WTC11 (cell line): ENCODE measurements at regions not wholly inside any gene's neighbourhood (a gene's known extent, or its start where the extent isn't known, plus 50 kb on each side); places are given as distances from the start of the nearest gene placed in this dataset.
A peak's percentile ranks its signal among the peaks of the same experiment; 100 is the strongest.

Source experiments
- ATAC-seq: fragments of 200-7000 bp; cut with Tn5 transposase; 2 replicates; pipeline ENCODE4 v1.10.0; 2021; ENCODE audit warnings: mild to moderate bottlenecking, moderate library complexity
- CTCF ChIA-PET: fragments of 300-600 bp; sonication (Branson Sonifier 250); formaldehyde crosslinking; loops from one replicate; lab custom pipeline; 2021; ENCODE audit warnings: antibody characterized with exemption; lab: Charles Lee
- POLR2A ChIA-PET: fragments of 350-600 bp; sonication (Branson Sonifier 250); formaldehyde crosslinking; loops from one replicate; lab custom pipeline; 2021; ENCODE audit warnings: antibody characterized with exemption; lab: Charles Lee
- DNase-seq: peaks from one replicate; pipeline ENCODE4 v3.0.0; 2021; ENCODE audit warnings: low spot score
- H3K27ac Mint-ChIP-seq: 2 replicates; pipeline ENCODE4 v1.8.0; 2021; ENCODE audit warnings: mixed read lengths
- H3K27me3 Mint-ChIP-seq: 2 replicates; pipeline ENCODE4 v1.8.0; 2021; ENCODE audit warnings: low read depth, mild to moderate bottlenecking, moderate library complexity, mixed read lengths
- H3K36me3 Mint-ChIP-seq: 2 replicates; pipeline ENCODE4 v1.8.0; 2021; ENCODE audit warnings: mixed read lengths
- H3K4me1 Mint-ChIP-seq: 2 replicates; pipeline ENCODE4 v1.8.0; 2022; ENCODE audit warnings: mixed read lengths
- H3K4me3 Mint-ChIP-seq: 2 replicates; pipeline ENCODE4 v1.8.0; 2021; ENCODE audit warnings: mild to moderate bottlenecking, moderate library complexity, mixed read lengths
- H3K9me3 Mint-ChIP-seq: 2 replicates; pipeline ENCODE4 v1.8.0; 2021; ENCODE audit warnings: mixed read lengths
- CDX4 ChIP-seq: fragments of 250-450 bp; sonication (Bioruptor Pico); IDR thresholded peaks from 2 replicates; pipeline ENCODE4 v1.9.0; 2021; ENCODE audit warnings: moderate library complexity, mild to moderate bottlenecking, inconsistent platforms, borderline replicate concordance
- E2F5 ChIP-seq: sonication (generic); formaldehyde crosslinking; IDR thresholded peaks from 2 replicates; pipeline ENCODE4 v1.8.1; 2022; ENCODE audit warnings: mild to moderate bottlenecking, moderate library complexity, missing genetic modification reagents
- ESRRA ChIP-seq: sonication (generic); formaldehyde crosslinking; IDR thresholded peaks from 2 replicates; pipeline ENCODE4 v1.8.1; 2022; ENCODE audit warnings: mild to moderate bottlenecking, missing genetic modification reagents, borderline replicate concordance
- ETV6 ChIP-seq: sonication (generic); formaldehyde crosslinking; IDR thresholded peaks from 2 replicates; pipeline ENCODE4 v1.8.1; 2022; ENCODE audit warnings: mild to moderate bottlenecking, missing genetic modification reagents
- FOXK1 ChIP-seq: sonication (generic); formaldehyde crosslinking; IDR thresholded peaks from 2 replicates; pipeline ENCODE4 v1.8.0; 2022; ENCODE audit warnings: mild to moderate bottlenecking, moderate library complexity, missing genetic modification reagents
- JAZF1 ChIP-seq: fragments of 250-450 bp; sonication (Bioruptor Pico); IDR thresholded peaks from 2 replicates; pipeline ENCODE4 v1.9.0; 2021; ENCODE audit warnings: moderate library complexity, mild to moderate bottlenecking, inconsistent platforms
- NFYB ChIP-seq: sonication (generic); formaldehyde crosslinking; conservative IDR thresholded peaks from 2 replicates; pipeline ENCODE4 v1.8.0; 2022; ENCODE audit warnings: low read depth, missing genetic modification reagents
- OVOL2 ChIP-seq: fragments of 250-450 bp; sonication (Bioruptor Pico); IDR thresholded peaks from 2 replicates; pipeline ENCODE4 v1.9.0; 2021; ENCODE audit warnings: mild to moderate bottlenecking, borderline replicate concordance
- SMAD4 ChIP-seq: sonication (generic); formaldehyde crosslinking; IDR thresholded peaks from 2 replicates; pipeline ENCODE4 v1.8.0; 2022; ENCODE audit warnings: mild to moderate bottlenecking, missing genetic modification reagents
- SP1 ChIP-seq: sonication (generic); formaldehyde crosslinking; conservative IDR thresholded peaks from 2 replicates; pipeline ENCODE4 v1.8.1; 2022; ENCODE audit warnings: missing genetic modification reagents
- ZNF423 ChIP-seq: fragments of 250-450 bp; sonication (Bioruptor Pico); IDR thresholded peaks from 2 replicates; pipeline ENCODE4 v2.1.2; 2022; ENCODE audit warnings: mild to moderate bottlenecking, moderate library complexity
- ZNF671 ChIP-seq: fragments of 250-450 bp; sonication (Bioruptor Pico); IDR thresholded peaks from 2 replicates; pipeline ENCODE4 v1.8.0; 2021; ENCODE audit warnings: mild to moderate bottlenecking
- TF ChIP-seq, protein P1 (sequence below): sonication (generic); formaldehyde crosslinking; IDR thresholded peaks from 2 replicates; pipeline ENCODE4 v1.8.0; 2023; ENCODE audit warnings: mild to moderate bottlenecking, missing genetic modification reagents
- TF ChIP-seq, protein P2 (sequence below): fragments of 250-450 bp; sonication (Bioruptor Pico); IDR thresholded peaks from 2 replicates; pipeline ENCODE4 v1.9.0; 2021; ENCODE audit warnings: mild to moderate bottlenecking, borderline replicate concordance
- TF ChIP-seq, protein P3 (sequence below): sonication (generic); formaldehyde crosslinking; IDR thresholded peaks from 2 replicates; pipeline ENCODE4 v1.8.1; 2023; ENCODE audit warnings: mild to moderate bottlenecking, missing genetic modification reagents, moderate library complexity

GRCh38 chr12:5203720-5204119 lies 160.0 kb downstream of the KCNA5 start (continued):
- TF ChIP-seq, protein P1, sequence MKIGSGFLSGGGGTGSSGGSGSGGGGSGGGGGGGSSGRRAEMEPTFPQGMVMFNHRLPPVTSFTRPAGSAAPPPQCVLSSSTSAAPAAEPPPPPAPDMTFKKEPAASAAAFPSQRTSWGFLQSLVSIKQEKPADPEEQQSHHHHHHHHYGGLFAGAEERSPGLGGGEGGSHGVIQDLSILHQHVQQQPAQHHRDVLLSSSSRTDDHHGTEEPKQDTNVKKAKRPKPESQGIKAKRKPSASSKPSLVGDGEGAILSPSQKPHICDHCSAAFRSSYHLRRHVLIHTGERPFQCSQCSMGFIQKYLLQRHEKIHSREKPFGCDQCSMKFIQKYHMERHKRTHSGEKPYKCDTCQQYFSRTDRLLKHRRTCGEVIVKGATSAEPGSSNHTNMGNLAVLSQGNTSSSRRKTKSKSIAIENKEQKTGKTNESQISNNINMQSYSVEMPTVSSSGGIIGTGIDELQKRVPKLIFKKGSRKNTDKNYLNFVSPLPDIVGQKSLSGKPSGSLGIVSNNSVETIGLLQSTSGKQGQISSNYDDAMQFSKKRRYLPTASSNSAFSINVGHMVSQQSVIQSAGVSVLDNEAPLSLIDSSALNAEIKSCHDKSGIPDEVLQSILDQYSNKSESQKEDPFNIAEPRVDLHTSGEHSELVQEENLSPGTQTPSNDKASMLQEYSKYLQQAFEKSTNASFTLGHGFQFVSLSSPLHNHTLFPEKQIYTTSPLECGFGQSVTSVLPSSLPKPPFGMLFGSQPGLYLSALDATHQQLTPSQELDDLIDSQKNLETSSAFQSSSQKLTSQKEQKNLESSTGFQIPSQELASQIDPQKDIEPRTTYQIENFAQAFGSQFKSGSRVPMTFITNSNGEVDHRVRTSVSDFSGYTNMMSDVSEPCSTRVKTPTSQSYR (CRISPR knock-in tag), result no peak
- TF ChIP-seq E2F5 (no peak), CDX4 (no peak), NFYB (no peak), ZNF671 (CRISPR knock-in tag) (no peak), ESRRA (CRISPR knock-in tag) (no peak), SMAD4 (CRISPR knock-in tag) (no peak)
- TF ChIP-seq, protein P2, sequence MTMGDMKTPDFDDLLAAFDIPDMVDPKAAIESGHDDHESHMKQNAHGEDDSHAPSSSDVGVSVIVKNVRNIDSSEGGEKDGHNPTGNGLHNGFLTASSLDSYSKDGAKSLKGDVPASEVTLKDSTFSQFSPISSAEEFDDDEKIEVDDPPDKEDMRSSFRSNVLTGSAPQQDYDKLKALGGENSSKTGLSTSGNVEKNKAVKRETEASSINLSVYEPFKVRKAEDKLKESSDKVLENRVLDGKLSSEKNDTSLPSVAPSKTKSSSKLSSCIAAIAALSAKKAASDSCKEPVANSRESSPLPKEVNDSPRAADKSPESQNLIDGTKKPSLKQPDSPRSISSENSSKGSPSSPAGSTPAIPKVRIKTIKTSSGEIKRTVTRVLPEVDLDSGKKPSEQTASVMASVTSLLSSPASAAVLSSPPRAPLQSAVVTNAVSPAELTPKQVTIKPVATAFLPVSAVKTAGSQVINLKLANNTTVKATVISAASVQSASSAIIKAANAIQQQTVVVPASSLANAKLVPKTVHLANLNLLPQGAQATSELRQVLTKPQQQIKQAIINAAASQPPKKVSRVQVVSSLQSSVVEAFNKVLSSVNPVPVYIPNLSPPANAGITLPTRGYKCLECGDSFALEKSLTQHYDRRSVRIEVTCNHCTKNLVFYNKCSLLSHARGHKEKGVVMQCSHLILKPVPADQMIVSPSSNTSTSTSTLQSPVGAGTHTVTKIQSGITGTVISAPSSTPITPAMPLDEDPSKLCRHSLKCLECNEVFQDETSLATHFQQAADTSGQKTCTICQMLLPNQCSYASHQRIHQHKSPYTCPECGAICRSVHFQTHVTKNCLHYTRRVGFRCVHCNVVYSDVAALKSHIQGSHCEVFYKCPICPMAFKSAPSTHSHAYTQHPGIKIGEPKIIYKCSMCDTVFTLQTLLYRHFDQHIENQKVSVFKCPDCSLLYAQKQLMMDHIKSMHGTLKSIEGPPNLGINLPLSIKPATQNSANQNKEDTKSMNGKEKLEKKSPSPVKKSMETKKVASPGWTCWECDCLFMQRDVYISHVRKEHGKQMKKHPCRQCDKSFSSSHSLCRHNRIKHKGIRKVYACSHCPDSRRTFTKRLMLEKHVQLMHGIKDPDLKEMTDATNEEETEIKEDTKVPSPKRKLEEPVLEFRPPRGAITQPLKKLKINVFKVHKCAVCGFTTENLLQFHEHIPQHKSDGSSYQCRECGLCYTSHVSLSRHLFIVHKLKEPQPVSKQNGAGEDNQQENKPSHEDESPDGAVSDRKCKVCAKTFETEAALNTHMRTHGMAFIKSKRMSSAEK, result no peak
- TF ChIP-seq, protein P3, sequence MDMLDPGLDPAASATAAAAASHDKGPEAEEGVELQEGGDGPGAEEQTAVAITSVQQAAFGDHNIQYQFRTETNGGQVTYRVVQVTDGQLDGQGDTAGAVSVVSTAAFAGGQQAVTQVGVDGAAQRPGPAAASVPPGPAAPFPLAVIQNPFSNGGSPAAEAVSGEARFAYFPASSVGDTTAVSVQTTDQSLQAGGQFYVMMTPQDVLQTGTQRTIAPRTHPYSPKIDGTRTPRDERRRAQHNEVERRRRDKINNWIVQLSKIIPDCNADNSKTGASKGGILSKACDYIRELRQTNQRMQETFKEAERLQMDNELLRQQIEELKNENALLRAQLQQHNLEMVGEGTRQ (CRISPR knock-in tag), result no peak
- TF ChIP-seq, all 79 proteins: peak for 0

GRCh38 chr12:5204271-5204670 lies 160.6 kb downstream of the KCNA5 start:
- TF ChIP-seq ETV6 (CRISPR knock-in tag) (peak; percentile 48; the same call in 1 of the 2 replicates), SP1 (0 out of 2 replicates have a peak, but pooled peaks have one; percentile 40), OVOL2 (CRISPR knock-in tag) (no peak), FOXK1 (CRISPR knock-in tag) (peak; percentile 47; the same call in 1 of the 2 replicates), JAZF1 (no peak), ZNF423 (CRISPR knock-in tag) (peak; percentile 35; the same call in 1 of the 2 replicates)
- DNase-seq, result no peak
- no peaks in the 10 kb centered on the region for H3K27me3 Mint-ChIP-seq
- peak overlapping the region; percentile 76; the same call in 1 of the 2 replicates for H3K27ac Mint-ChIP-seq
- peaks cover 7% of the 10 kb centered on the region; the same call in 1 of the 2 replicates for H3K9me3 Mint-ChIP-seq
- peak; percentile 50 for ATAC-seq
- POLR2A ChIA-PET, result no interaction called here
- no peaks in the 10 kb centered on the region for H3K36me3 Mint-ChIP-seq
- CTCF ChIA-PET, result interaction anchor here (1.1 to 3.4 kb wide), 4 partner anchors 224 to 784 kb away, joined by 3 to 21 read pairs (median 4); no protein-coding TSS in a partner anchor
- H3K4me3 Mint-ChIP-seq, result peak overlapping the region; percentile 9; the same call in 1 of the 2 replicates
- H3K4me1 Mint-ChIP-seq, result peaks cover 44% of the 10 kb centered on the region
